SJSA1 (cell line): ENCODE measurements at regions not wholly inside any gene's neighbourhood (a gene's known extent, or its start where the extent isn't known, plus 50 kb on each side); places are given as distances from the start of the nearest gene placed in this dataset.

ENCODE experiments used
- DNase-seq, 2 experiments: peaks; one replicate each; pipeline ENCODE4 v3.0.0-alpha.2; 2015 to 2020; ENCODE audit warnings: low spot score in 2 of 2, low read depth in 1 of 2
- H3K27ac ChIP-seq: fragments of 250-450 bp; sonication (Bioruptor Pico); 2 replicates; pipeline ENCODE4 v1.5.1; 2020; ENCODE audit warnings: mild to moderate bottlenecking, moderate library complexity
- H3K27me3 ChIP-seq: fragments of 250-450 bp; sonication (Bioruptor Pico); replicated peaks from 2 replicates; pipeline ENCODE4 v1.5.1; 2020; ENCODE audit warnings: mild to moderate bottlenecking, moderate library complexity
- H3K36me3 ChIP-seq: fragments of 250-450 bp; sonication (Bioruptor Pico); 2 replicates; pipeline ENCODE4 v1.5.1; 2020; ENCODE audit warnings: mild to moderate bottlenecking
- H3K4me1 ChIP-seq: fragments of 250-450 bp; sonication (Bioruptor Pico); replicated peaks from 2 replicates; pipeline ENCODE4 v1.6.1; 2021; ENCODE audit warnings: mild to moderate bottlenecking
- H3K4me3 ChIP-seq: fragments of 250-450 bp; sonication (Bioruptor Pico); 2 replicates; pipeline ENCODE4 v1.5.1; 2020; ENCODE audit warnings: mild to moderate bottlenecking
- H3K9me3 ChIP-seq: fragments of 250-450 bp; sonication (Bioruptor Pico); replicated peaks from 2 replicates; pipeline ENCODE4 v1.5.1; 2020; ENCODE audit warnings: mild to moderate bottlenecking

DNA sequence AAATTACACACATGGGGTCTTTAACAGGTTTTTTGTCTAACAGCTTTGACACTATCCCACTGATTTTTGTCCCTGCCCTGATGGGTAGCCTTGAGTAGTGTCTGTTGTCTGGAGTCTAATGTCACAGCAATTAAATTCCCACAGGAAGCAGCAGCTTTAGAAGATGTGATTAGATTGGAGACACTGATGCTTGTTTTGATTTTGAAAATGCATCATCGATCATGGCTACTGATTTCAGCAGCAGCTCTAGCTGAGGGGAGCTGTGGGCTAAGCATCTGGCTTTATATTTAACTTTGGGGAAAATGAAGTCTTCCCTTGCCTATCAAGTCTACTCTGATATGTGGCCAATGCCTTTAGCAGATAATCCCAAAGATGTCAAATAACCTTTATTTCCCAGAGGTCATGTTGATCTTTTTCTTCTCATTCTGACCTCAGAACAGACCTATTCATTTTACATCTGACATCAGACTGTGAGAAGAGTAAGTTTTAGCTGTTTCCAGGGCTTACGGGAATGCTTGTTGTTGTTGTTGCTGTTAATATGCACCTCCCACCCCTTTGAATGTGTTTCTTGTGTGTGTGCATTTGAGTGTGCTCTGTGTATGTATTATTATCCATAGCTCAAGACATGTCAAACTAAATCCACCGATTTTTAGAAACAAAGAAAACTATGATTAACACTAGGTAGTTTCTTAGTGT is 704.9 kb upstream of the NUDT12 start:
- Histone ChIP-seq H3K27me3 (no peaks in the 10 kb centered on the region), H3K36me3 (no peaks in the 10 kb centered on the region), H3K27ac (no peak overlapping the region), H3K4me1 (no peaks in the 10 kb centered on the region), H3K4me3 (no peak overlapping the region), H3K9me3 (no peaks in the 10 kb centered on the region)
- no peak for DNase-seq

DNA sequence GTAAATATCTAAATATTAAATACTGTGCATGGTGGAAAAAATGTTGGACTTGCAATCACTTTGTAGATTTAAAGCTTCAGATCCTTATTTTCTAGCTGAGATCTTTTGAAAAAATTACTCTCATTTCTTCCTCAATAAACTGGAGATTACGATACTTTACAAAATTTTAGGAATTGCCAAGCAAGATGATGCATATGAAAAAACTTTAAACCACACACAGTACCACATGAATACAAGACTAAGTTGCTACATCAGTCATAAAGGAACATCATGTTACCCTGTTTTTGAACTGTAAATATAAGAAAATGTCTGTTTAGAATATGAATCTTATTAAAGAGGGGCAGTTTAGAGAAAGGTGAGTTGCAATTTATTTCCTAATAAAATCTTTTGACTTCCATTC is 703.6 kb upstream of the NUDT12 start:
- Histone ChIP-seq H3K27me3 (no peaks in the 10 kb centered on the region), H3K27ac (no peak overlapping the region), H3K36me3 (no peaks in the 10 kb centered on the region), H3K4me3 (no peak overlapping the region), H3K9me3 (no peaks in the 10 kb centered on the region), H3K4me1 (no peaks in the 10 kb centered on the region)
- no peak for DNase-seq

DNA sequence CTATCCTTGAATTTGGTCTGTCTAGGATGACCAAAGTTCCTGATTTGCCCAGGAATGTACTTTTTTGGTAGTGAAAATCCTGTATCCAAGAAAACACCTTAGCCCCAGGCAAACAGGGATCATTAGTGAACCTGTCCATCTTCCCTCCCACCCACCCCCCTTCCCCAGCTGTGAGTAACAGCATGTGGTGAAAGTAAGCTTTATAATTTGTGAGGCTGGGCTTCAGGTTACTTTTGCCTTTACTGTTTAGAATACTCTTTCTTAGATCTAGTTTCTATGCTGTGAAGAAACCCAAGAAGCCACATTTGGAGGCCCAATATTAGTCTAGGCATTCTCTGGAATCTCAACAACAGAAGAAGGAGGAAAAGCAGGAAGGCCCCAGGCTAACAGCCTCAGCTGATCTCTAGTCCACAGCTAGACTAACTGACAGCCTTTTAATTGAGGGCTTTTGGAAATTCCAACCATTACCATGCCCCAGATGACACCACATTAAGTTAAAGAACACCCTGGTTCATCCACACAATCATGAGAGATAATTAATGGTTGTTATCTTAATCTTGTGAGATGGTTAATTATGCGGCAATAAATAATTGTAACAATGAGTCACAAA is 703.0 kb upstream of the NUDT12 start:
- Histone ChIP-seq H3K9me3 (no peaks in the 10 kb centered on the region), H3K4me1 (no peaks in the 10 kb centered on the region), H3K4me3 (no peak overlapping the region), H3K27ac (no peak overlapping the region), H3K27me3 (no peaks in the 10 kb centered on the region), H3K36me3 (no peaks in the 10 kb centered on the region)
- DNase-seq: no peak

- DNase-seq: no peak
- Histone ChIP-seq H3K36me3 (no peaks in the 10 kb centered on the region), H3K27ac (no peak overlapping the region), H3K4me1 (no peaks in the 10 kb centered on the region), H3K4me3 (no peak overlapping the region), H3K27me3 (no peaks in the 10 kb centered on the region), H3K9me3 (no peaks in the 10 kb centered on the region)
Observed at GRCh38 chr5:104247260-104247659, 684.7 kb upstream of the NUDT12 start.

DNA sequence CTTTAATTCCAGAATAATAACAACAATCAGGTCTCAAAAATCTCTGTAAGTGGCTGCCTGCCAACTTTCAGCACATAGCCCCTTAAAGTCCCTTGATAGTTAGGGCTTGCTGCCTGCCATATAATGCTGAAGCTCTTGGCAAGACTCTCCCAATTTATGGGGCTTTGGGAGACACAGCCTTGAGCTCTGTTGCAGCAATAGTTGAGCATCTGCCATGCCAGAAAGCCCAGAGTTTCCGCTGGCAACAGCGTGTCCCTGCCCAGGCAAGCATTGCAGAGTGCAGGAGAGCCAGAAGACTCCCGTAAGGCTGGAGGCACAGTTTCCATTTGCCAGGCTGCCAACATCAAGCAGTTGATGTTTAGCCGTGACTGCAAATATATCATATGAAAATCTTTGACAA is 678.5 kb upstream of the NUDT12 start:
- H3K4me3 ChIP-seq: no peak overlapping the region
- no peaks in the 10 kb centered on the region for H3K36me3 ChIP-seq
- DNase-seq: no peak
- H3K9me3 ChIP-seq: no peaks in the 10 kb centered on the region; the same call in 1 of the 2 replicates
- no peaks in the 10 kb centered on the region for H3K27me3 ChIP-seq
- no peak overlapping the region for H3K27ac ChIP-seq
- H3K4me1 ChIP-seq: no peaks in the 10 kb centered on the region

GRCh38 chr5:104237586-104237985 is 675.0 kb upstream of the NUDT12 start:
- Histone ChIP-seq H3K36me3 (no peaks in the 10 kb centered on the region), H3K4me1 (no peaks in the 10 kb centered on the region), H3K4me3 (no peak overlapping the region), H3K27me3 (no peaks in the 10 kb centered on the region), H3K9me3 (no peaks in the 10 kb centered on the region; the same call in 1 of the 2 replicates), H3K27ac (no peak overlapping the region)
- no peak for DNase-seq

DNA sequence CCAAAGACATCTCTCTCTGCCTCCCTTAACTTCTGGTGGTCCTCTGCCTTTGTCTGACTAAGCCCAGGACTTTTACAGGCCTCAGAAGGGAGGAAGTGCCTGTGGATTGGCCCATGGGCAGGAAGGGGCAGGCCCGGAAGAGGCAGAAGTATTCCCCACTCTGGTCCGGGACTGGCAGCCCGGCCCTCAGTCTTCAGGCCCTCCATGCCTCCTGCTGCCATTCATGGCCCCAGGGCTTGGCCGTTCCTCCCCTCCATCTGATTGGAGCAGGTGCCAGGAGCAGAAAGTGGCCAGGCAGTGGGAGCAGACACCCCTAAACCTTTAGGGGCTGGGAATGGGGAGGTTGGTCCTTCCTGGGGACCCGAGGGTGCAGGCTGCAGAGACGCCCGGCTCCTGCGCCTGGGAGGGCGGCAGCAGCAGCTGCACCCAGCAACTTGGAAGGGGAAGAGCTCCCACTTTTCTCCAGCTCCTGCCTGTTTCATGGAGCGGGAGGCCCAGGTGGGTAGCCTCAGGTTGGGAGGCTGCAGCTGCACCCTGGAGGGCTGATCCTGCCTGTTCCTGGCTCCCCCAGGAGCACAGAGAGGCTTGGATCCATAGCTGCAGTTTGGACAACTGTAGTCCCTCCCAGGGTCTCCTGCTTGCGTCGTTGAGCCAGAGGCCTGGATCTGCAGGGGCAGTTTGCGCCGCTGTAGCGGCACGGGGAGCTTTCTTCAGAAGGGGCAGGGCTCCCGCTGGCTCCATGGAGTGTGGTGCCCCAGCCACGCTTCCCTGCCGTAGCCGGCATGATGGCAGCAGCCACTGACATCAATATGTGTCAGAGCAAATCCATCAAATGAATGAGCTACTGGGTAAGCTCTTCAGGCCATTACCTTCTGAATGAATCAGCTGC is 661.5 kb upstream of the NUDT12 start:
- no peak for DNase-seq
- no peaks in the 10 kb centered on the region for H3K27me3 ChIP-seq

DNA sequence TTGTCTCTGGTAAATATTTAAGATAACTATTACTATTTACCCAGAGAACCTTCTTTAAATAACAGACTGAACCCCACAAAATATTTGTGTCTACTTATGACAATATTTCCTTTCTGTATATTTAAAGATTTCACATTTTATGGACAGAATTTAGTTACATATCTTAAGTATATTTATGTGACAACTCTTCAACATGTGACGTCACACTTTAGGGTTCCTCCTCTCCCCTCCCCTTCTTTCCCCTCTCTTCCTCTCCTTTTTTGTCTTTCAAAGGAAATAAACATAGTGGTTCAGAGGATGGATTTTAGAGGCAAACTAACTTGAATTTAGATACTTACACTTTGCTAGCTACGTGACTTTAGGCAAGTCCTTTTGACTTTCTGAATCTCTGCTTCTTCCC is 655.6 kb upstream of the NUDT12 start:
- Histone ChIP-seq H3K27me3 (no peaks in the 10 kb centered on the region), H3K27ac (no peak overlapping the region), H3K4me1 (no peaks in the 10 kb centered on the region), H3K4me3 (no peak overlapping the region), H3K36me3 (no peaks in the 10 kb centered on the region), H3K9me3 (0 out of 2 replicates have a peak, but pooled peaks cover 3% of the 10 kb centered on the region)
- no peak for DNase-seq

More for the DNA sequence above, 661.5 kb upstream of the NUDT12 start:
- H3K4me1 ChIP-seq: no peaks in the 10 kb centered on the region
- H3K9me3 ChIP-seq: no peaks in the 10 kb centered on the region
- H3K4me3 ChIP-seq: no peak overlapping the region
- H3K36me3 ChIP-seq: no peaks in the 10 kb centered on the region
- H3K27ac ChIP-seq: no peak overlapping the region

DNA sequence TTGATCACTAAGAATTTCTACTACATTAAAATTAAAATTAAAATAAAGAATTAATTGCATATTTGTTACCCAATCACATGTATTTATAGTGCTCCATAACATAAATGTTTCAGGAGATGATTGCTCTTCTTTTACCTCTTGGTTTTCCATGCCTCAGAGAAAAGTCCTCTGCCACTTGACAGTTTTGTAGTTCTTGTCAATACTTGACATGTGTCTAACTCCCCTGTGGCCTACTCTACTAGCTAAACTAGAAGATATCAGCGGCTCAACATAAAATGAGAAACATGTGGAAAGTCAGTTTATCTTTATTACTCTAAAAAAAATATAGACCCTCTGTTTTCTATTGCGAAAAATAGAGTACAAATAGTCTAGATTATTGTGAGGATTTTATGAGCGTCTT is 650.6 kb upstream of the NUDT12 start:
- no peak for DNase-seq
- H3K4me1 ChIP-seq: no peaks in the 10 kb centered on the region
- no peaks in the 10 kb centered on the region for H3K36me3 ChIP-seq
- 0 out of 2 replicates have a peak, but pooled peaks cover 3% of the 10 kb centered on the region for H3K9me3 ChIP-seq
- H3K27me3 ChIP-seq: no peaks in the 10 kb centered on the region
- H3K4me3 ChIP-seq: no peak overlapping the region
- H3K27ac ChIP-seq: no peak overlapping the region

DNA sequence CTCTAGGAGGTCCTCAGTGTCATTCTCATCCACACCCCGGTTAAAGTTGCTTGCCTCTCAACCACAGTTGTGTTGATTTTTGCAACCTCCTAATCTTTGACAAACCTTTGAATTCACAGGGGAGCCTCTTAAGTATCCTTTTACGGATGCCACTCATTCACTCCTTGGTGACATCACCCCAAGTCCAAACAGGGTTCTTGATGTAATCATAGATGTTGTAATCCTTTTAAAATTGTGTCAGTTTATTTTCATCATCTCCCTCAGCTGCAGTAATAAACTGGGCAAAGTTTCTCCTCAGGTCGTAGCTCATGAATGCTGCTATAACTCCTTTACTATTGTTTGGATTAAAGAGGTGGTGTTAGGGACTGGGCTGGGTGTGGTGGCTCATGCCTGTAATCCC is 637.2 kb upstream of the NUDT12 start:
- DNase-seq: no peak
- H3K27ac ChIP-seq: no peak overlapping the region

GRCh38 chr5:104198156-104198555 is 635.6 kb upstream of the NUDT12 start:
- Histone ChIP-seq H3K36me3 (no peaks in the 10 kb centered on the region), H3K27me3 (no peaks in the 10 kb centered on the region), H3K4me1 (no peaks in the 10 kb centered on the region), H3K27ac (no peak overlapping the region), H3K4me3 (no peak overlapping the region), H3K9me3 (no peaks in the 10 kb centered on the region)
- no peak for DNase-seq

More for the DNA sequence above, 637.2 kb upstream of the NUDT12 start:
- Histone ChIP-seq H3K4me3 (no peak overlapping the region), H3K36me3 (no peaks in the 10 kb centered on the region), H3K27me3 (no peaks in the 10 kb centered on the region), H3K9me3 (no peaks in the 10 kb centered on the region), H3K4me1 (no peaks in the 10 kb centered on the region)

GRCh38 chr5:104189909-104190308 is 627.3 kb upstream of the NUDT12 start:
- DNase-seq: no peak
- Histone ChIP-seq H3K4me1 (no peaks in the 10 kb centered on the region), H3K36me3 (no peaks in the 10 kb centered on the region), H3K27me3 (no peaks in the 10 kb centered on the region), H3K4me3 (no peak overlapping the region), H3K9me3 (peaks cover 6% of the 10 kb centered on the region; the same call in 1 of the 2 replicates), H3K27ac (no peak overlapping the region)

GRCh38 chr5:104189031-104189430 is 626.4 kb upstream of the NUDT12 start:
- Histone ChIP-seq H3K36me3 (no peaks in the 10 kb centered on the region), H3K27ac (no peak overlapping the region), H3K9me3 (peaks cover 6% of the 10 kb centered on the region; the same call in 1 of the 2 replicates), H3K4me1 (no peaks in the 10 kb centered on the region), H3K27me3 (no peaks in the 10 kb centered on the region), H3K4me3 (no peak overlapping the region)
- no peak for DNase-seq

DNA sequence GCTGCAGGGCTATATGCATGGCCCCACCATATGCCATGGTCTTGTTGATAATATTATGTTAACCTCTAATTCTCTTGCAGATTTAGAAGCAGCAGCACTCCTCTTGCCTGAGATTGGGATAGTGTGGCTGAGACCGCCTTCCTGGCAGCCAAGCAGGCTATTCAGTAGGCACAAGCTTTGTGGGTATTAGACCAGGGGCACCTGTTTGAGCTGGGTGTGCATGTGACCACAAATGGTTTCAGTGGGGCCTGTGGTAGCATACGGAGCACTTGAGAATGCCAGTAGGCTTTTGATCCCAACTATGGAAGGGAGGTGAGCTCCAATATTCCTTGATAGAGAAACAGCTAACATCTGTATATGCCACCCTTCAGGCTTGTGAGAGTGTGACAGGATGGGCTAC is 625.1 kb upstream of the NUDT12 start:
- Histone ChIP-seq H3K4me1 (no peaks in the 10 kb centered on the region), H3K4me3 (no peak overlapping the region), H3K9me3 (peaks cover 6% of the 10 kb centered on the region; the same call in 1 of the 2 replicates), H3K27ac (no peak overlapping the region), H3K27me3 (no peaks in the 10 kb centered on the region), H3K36me3 (no peaks in the 10 kb centered on the region)
- no peak for DNase-seq
